Osteocyte (in vitro differentiated cells): ENCODE measurements at regions not wholly inside any gene's neighbourhood (a gene's known extent, or its start where the extent isn't known, plus 50 kb on each side); places are given as distances from the start of the nearest gene placed in this dataset.

Experiments used
- DNase-seq: peaks from one replicate; pipeline ENCODE4 v3.0.0; 2021; ENCODE audit warnings: mixed read lengths; ENCODE audit not compliant: unreplicated experiment; ENCODE audit errors: extremely low spot score
- H3K27ac Mint-ChIP-seq: one replicate; pipeline ENCODE4 v1.8.0; 2021; ENCODE audit warnings: mild to moderate bottlenecking, mixed read lengths; ENCODE audit not compliant: unreplicated experiment
- H3K27me3 Mint-ChIP-seq: one replicate; pipeline ENCODE4 v1.8.0; 2021; ENCODE audit warnings: mixed read lengths; ENCODE audit not compliant: unreplicated experiment
- H3K36me3 Mint-ChIP-seq: one replicate; pipeline ENCODE4 v1.8.0; 2021; ENCODE audit warnings: mixed read lengths; ENCODE audit not compliant: unreplicated experiment
- H3K4me1 Mint-ChIP-seq: one replicate; pipeline ENCODE4 v1.8.0; 2021; ENCODE audit warnings: mixed read lengths; ENCODE audit not compliant: unreplicated experiment
- H3K4me3 Mint-ChIP-seq: one replicate; pipeline ENCODE4 v1.8.0; 2021; ENCODE audit warnings: mild to moderate bottlenecking, moderate library complexity, mixed read lengths; ENCODE audit not compliant: unreplicated experiment
- H3K9me3 Mint-ChIP-seq: one replicate; pipeline ENCODE4 v1.8.0; 2021; ENCODE audit warnings: mixed read lengths; ENCODE audit not compliant: unreplicated experiment
- CTCF ChIP-seq: fragments of 200-600 bp; sonication (generic); IDR thresholded peaks from 2 replicates; pipeline ENCODE4 v1.5.0; 2021; ENCODE audit warnings: antibody characterized with exemption, mild to moderate bottlenecking, moderate library complexity

- Mint-ChIP-seq H3K27me3 (peaks cover 3% of the 10 kb centered on the region), H3K36me3 (no peaks in the 10 kb centered on the region), H3K9me3 (no peaks in the 10 kb centered on the region), H3K4me1 (no peaks in the 10 kb centered on the region), H3K27ac (no peak overlapping the region), H3K4me3 (no peak overlapping the region)
- no peak for TF ChIP-seq CTCF
- no peak for DNase-seq
Measured at GRCh38 chr15:93954985-93955571, 276.3 kb upstream of the MCTP2 start.

DNA sequence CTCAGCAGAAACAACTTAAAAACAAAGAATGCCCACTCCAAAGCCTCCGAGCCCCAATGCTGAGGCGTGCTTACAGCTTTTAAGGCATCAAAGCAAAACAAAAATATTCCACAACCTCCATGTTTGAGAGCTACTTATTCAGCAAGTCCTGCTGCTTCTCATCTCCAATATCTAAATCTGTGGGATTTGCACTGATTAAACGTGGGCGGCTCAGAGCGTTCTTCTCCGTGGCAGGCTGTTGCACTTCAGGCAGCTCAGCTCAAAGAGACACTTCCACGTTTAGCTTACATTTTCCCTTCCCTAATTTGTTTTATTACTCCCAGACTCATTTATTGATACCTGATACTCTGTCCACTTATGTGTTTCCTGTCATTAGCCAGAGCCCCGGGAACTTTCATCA, 282.6 kb upstream of the MCTP2 start:
- no peak overlapping the region for H3K27ac Mint-ChIP-seq
- H3K9me3 Mint-ChIP-seq: no peaks in the 10 kb centered on the region
- H3K4me1 Mint-ChIP-seq: no peaks in the 10 kb centered on the region
- no peak for DNase-seq
- TF ChIP-seq CTCF: no peak
- H3K4me3 Mint-ChIP-seq: no peak overlapping the region
- H3K36me3 Mint-ChIP-seq: no peaks in the 10 kb centered on the region
- H3K27me3 Mint-ChIP-seq: no peaks in the 10 kb centered on the region

GRCh38 chr15:93943586-93943985, 287.8 kb upstream of the MCTP2 start:
- Mint-ChIP-seq H3K4me3 (no peak overlapping the region), H3K9me3 (no peaks in the 10 kb centered on the region), H3K27ac (no peak overlapping the region), H3K36me3 (no peaks in the 10 kb centered on the region), H3K27me3 (no peaks in the 10 kb centered on the region), H3K4me1 (no peaks in the 10 kb centered on the region)
- no peak for DNase-seq
- no peak for TF ChIP-seq CTCF

GRCh38 chr15:93942269-93942694, 289.1 kb upstream of the MCTP2 start:
- TF ChIP-seq CTCF: no peak
- no peak for DNase-seq
- Mint-ChIP-seq H3K27ac (no peak overlapping the region), H3K4me1 (no peaks in the 10 kb centered on the region), H3K36me3 (no peaks in the 10 kb centered on the region), H3K9me3 (no peaks in the 10 kb centered on the region), H3K27me3 (no peaks in the 10 kb centered on the region), H3K4me3 (no peak overlapping the region)

DNA sequence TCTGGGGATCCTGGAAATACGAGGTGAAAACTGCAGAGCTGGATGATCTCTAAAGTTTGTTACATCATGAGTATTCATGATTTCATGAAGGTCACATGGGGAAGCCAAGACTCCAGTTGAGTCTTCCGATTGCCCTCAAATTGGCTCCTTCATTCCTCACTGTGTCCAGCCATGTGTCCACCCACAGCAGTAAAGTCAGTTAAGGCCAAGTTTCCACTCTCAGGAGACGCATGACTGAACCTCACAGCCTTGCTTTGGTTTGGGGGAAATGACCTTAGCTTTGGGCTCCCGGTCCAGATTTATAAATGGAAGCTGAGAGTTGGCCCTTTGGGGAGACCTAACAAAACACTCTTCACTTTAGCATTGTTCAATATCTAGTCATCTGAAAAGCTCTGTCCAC, 289.7 kb upstream of the MCTP2 start:
- H3K4me3 Mint-ChIP-seq: no peak overlapping the region
- no peaks in the 10 kb centered on the region for H3K27me3 Mint-ChIP-seq
- H3K4me1 Mint-ChIP-seq: no peaks in the 10 kb centered on the region
- H3K9me3 Mint-ChIP-seq: no peaks in the 10 kb centered on the region
- no peaks in the 10 kb centered on the region for H3K36me3 Mint-ChIP-seq
- no peak for DNase-seq
- no peak overlapping the region for H3K27ac Mint-ChIP-seq
- no peak for TF ChIP-seq CTCF
